ENCODE measurements at regions not wholly inside any gene's neighbourhood (a gene's known extent, or its start where the extent isn't known, plus 50 kb on each side); places are given as distances from the start of the nearest gene placed in this dataset.

GRCh38 chr6:22789315-22789714 is 219.9 kb downstream of the HDGFL1 start (continued):
- TF ChIP-seq ZNF281 (CRISPR knock-in tag; IDR thresholded peaks at IDR 0.05), result no peak
- no peak for TF ChIP-seq RORB (CRISPR knock-in tag; IDR thresholded peaks at IDR 0.05)
- TF ChIP-seq SOX15 (CRISPR knock-in tag; IDR thresholded peaks at IDR 0.05), result no peak
- no peak for TF ChIP-seq ZBTB21 (CRISPR knock-in tag; IDR thresholded peaks at IDR 0.05; ENCODE audit: borderline replicate concordance)
- no peak for TF ChIP-seq NR2C2 (CRISPR knock-in tag; IDR thresholded peaks at IDR 0.05)
- no peak for TF ChIP-seq FOXP1 (CRISPR knock-in tag; IDR thresholded peaks at IDR 0.05; ENCODE audit: borderline replicate concordance)
- no peak for TF ChIP-seq AR (CRISPR knock-in tag; IDR thresholded peaks at IDR 0.05)
- no peak for TF ChIP-seq ATF1 (CRISPR knock-in tag; IDR thresholded peaks at IDR 0.05)
- no peak for TF ChIP-seq PRDM15 (CRISPR knock-in tag; IDR thresholded peaks at IDR 0.05)
- TF ChIP-seq NFYB (CRISPR knock-in tag; conservative IDR thresholded peaks at IDR 0.05; ENCODE audit: low read depth), result no peak
- TF ChIP-seq SMAD4 (CRISPR knock-in tag; IDR thresholded peaks at IDR 0.05), result no peak
- TF ChIP-seq, protein P1, sequence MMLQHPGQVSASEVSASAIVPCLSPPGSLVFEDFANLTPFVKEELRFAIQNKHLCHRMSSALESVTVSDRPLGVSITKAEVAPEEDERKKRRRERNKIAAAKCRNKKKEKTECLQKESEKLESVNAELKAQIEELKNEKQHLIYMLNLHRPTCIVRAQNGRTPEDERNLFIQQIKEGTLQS (CRISPR knock-in tag; conservative IDR thresholded peaks at IDR 0.05), result no peak

- ATAC-seq, result no peak
- Mint-ChIP-seq H3K4me1 (no peaks in the 10 kb centered on the region), H3K9me3 (peaks cover 39% of the 10 kb centered on the region), H3K36me3 (peaks cover 24% of the 10 kb centered on the region), H3K27ac (no peak overlapping the region), H3K27me3 (ENCODE audit: low read depth) (no peaks in the 10 kb centered on the region), H3K4me3 (no peak overlapping the region)
- no peak for DNase-seq (ENCODE audit: low spot score)
- ChIA-PET POLR2A (no interaction called here), CTCF (no interaction called here)
- TF ChIP-seq MYBL2 (CRISPR knock-in tag; IDR thresholded peaks at IDR 0.05), result no peak
- no peak for TF ChIP-seq ZNF423 (CRISPR knock-in tag; IDR thresholded peaks at IDR 0.05)
- no peak for TF ChIP-seq EMX1 (CRISPR knock-in tag; IDR thresholded peaks at IDR 0.05)
- TF ChIP-seq, protein P2, sequence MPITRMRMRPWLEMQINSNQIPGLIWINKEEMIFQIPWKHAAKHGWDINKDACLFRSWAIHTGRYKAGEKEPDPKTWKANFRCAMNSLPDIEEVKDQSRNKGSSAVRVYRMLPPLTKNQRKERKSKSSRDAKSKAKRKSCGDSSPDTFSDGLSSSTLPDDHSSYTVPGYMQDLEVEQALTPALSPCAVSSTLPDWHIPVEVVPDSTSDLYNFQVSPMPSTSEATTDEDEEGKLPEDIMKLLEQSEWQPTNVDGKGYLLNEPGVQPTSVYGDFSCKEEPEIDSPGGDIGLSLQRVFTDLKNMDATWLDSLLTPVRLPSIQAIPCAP (CRISPR knock-in tag; IDR thresholded peaks at IDR 0.05), result no peak
- TF ChIP-seq, protein P3, sequence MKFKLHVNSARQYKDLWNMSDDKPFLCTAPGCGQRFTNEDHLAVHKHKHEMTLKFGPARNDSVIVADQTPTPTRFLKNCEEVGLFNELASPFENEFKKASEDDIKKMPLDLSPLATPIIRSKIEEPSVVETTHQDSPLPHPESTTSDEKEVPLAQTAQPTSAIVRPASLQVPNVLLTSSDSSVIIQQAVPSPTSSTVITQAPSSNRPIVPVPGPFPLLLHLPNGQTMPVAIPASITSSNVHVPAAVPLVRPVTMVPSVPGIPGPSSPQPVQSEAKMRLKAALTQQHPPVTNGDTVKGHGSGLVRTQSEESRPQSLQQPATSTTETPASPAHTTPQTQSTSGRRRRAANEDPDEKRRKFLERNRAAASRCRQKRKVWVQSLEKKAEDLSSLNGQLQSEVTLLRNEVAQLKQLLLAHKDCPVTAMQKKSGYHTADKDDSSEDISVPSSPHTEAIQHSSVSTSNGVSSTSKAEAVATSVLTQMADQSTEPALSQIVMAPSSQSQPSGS (CRISPR knock-in tag; IDR thresholded peaks at IDR 0.05; ENCODE audit: borderline replicate concordance, low read depth), result no peak
- TF ChIP-seq TEAD1 (CRISPR knock-in tag; IDR thresholded peaks at IDR 0.05), result no peak
- TF ChIP-seq FOXK1 (CRISPR knock-in tag; IDR thresholded peaks at IDR 0.05), result no peak
- TF ChIP-seq SP1 (CRISPR knock-in tag; conservative IDR thresholded peaks at IDR 0.05), result no peak
- TF ChIP-seq ZBTB21 (CRISPR knock-in tag; IDR thresholded peaks at IDR 0.05; ENCODE audit: borderline replicate concordance), result no peak
- TF ChIP-seq RELA (CRISPR knock-in tag; IDR thresholded peaks at IDR 0.05; ENCODE audit: borderline replicate concordance), result no peak
- no peak for TF ChIP-seq TP53 (CRISPR knock-in tag; IDR thresholded peaks at IDR 0.05)
- TF ChIP-seq, protein P4, sequence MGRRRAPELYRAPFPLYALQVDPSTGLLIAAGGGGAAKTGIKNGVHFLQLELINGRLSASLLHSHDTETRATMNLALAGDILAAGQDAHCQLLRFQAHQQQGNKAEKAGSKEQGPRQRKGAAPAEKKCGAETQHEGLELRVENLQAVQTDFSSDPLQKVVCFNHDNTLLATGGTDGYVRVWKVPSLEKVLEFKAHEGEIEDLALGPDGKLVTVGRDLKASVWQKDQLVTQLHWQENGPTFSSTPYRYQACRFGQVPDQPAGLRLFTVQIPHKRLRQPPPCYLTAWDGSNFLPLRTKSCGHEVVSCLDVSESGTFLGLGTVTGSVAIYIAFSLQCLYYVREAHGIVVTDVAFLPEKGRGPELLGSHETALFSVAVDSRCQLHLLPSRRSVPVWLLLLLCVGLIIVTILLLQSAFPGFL (CRISPR knock-in tag; IDR thresholded peaks at IDR 0.05; ENCODE audit: borderline replicate concordance), result no peak
- no peak for TF ChIP-seq CTCF (IDR thresholded peaks at IDR 0.05)
These were observed 225.5 kb downstream of the HDGFL1 start for GRCh38 chr6:22794844-22795243.
